IPS-18a (cell line): ENCODE measurements at regions not wholly inside any gene's neighbourhood (a gene's known extent, or its start where the extent isn't known, plus 50 kb on each side); places are given as distances from the start of the nearest gene placed in this dataset.
A peak's percentile ranks its signal among the peaks of the same experiment; 100 is the strongest.

Source experiments
- H3K27ac ChIP-seq: one replicate; pipeline ENCODE4 v1.5.1; 2013; ENCODE audit warnings: low read length
- H3K27me3 ChIP-seq: one replicate; pipeline ENCODE4 v1.6.1; 2013; ENCODE audit warnings: mild to moderate bottlenecking, low read length; ENCODE audit not compliant: control insufficient read depth, insufficient read depth
- H3K36me3 ChIP-seq: one replicate; pipeline ENCODE4 v1.6.1; 2013; ENCODE audit warnings: low read depth, low read length; ENCODE audit not compliant: control insufficient read depth
- H3K4me1 ChIP-seq: one replicate; pipeline ENCODE4 v1.6.1; 2013; ENCODE audit warnings: low read depth, low read length; ENCODE audit not compliant: control insufficient read depth
- H3K4me3 ChIP-seq: one replicate; pipeline ENCODE4 v1.5.1; 2013; ENCODE audit warnings: low read length
- H3K9ac ChIP-seq: one replicate; pipeline ENCODE4 v1.6.1; 2013; ENCODE audit warnings: mild to moderate bottlenecking, low read length, moderate library complexity
- H3K9me3 ChIP-seq: one replicate; pipeline ENCODE4 v1.6.1; 2013; ENCODE audit warnings: low read depth, low read length; ENCODE audit not compliant: control insufficient read depth

- Histone ChIP-seq H3K4me3 (no peak overlapping the region), H3K9me3 (no peaks in the 10 kb centered on the region), H3K27me3 (no peaks in the 10 kb centered on the region), H3K9ac (no peak overlapping the region), H3K36me3 (no peaks in the 10 kb centered on the region), H3K4me1 (no peaks in the 10 kb centered on the region), H3K27ac (no peak overlapping the region)
Measured at GRCh38 chr5:3542769-3543168, 52.9 kb upstream of the IRX1 start.

- Histone ChIP-seq H3K36me3 (no peaks in the 10 kb centered on the region), H3K4me3 (no peak overlapping the region), H3K27ac (no peak overlapping the region), H3K4me1 (no peaks in the 10 kb centered on the region), H3K27me3 (no peaks in the 10 kb centered on the region), H3K9ac (no peak overlapping the region), H3K9me3 (no peaks in the 10 kb centered on the region)
Measured at GRCh38 chr5:3542158-3542557, 53.5 kb upstream of the IRX1 start.

GRCh38 chr5:3538886-3539285, 56.7 kb upstream of the IRX1 start:
- Histone ChIP-seq H3K36me3 (no peaks in the 10 kb centered on the region), H3K4me1 (no peaks in the 10 kb centered on the region), H3K27me3 (no peaks in the 10 kb centered on the region), H3K4me3 (no peak overlapping the region), H3K27ac (no peak overlapping the region), H3K9me3 (no peaks in the 10 kb centered on the region), H3K9ac (no peak overlapping the region)

GRCh38 chr5:3537942-3538341, 57.7 kb upstream of the IRX1 start:
- H3K27me3 ChIP-seq: no peaks in the 10 kb centered on the region
- no peak overlapping the region for H3K9ac ChIP-seq
- H3K4me1 ChIP-seq: no peaks in the 10 kb centered on the region
- H3K9me3 ChIP-seq: no peaks in the 10 kb centered on the region
- no peak overlapping the region for H3K27ac ChIP-seq
- no peak overlapping the region for H3K4me3 ChIP-seq
- no peaks in the 10 kb centered on the region for H3K36me3 ChIP-seq

- no peak overlapping the region for H3K4me3 ChIP-seq
- H3K4me1 ChIP-seq: peaks cover 16% of the 10 kb centered on the region
- H3K27ac ChIP-seq: no peak overlapping the region
- no peaks in the 10 kb centered on the region for H3K36me3 ChIP-seq
- H3K9me3 ChIP-seq: no peaks in the 10 kb centered on the region
- H3K27me3 ChIP-seq: no peaks in the 10 kb centered on the region
- H3K9ac ChIP-seq: no peak overlapping the region
Measured at GRCh38 chr5:3535414-3536211, 60.0 kb upstream of the IRX1 start.

- Histone ChIP-seq H3K4me3 (no peak overlapping the region), H3K9me3 (no peaks in the 10 kb centered on the region), H3K4me1 (peaks cover 22% of the 10 kb centered on the region), H3K9ac (no peak overlapping the region), H3K36me3 (no peaks in the 10 kb centered on the region), H3K27me3 (no peaks in the 10 kb centered on the region), H3K27ac (no peak overlapping the region)
Measured at GRCh38 chr5:3534997-3535396, 60.6 kb upstream of the IRX1 start.

- H3K36me3 ChIP-seq: no peaks in the 10 kb centered on the region
- no peak overlapping the region for H3K27ac ChIP-seq
Measured at GRCh38 chr5:3531320-3531986, 64.2 kb upstream of the IRX1 start.

GRCh38 chr5:3530251-3530650, 65.4 kb upstream of the IRX1 start:
- H3K27ac ChIP-seq: no peak overlapping the region
- H3K9me3 ChIP-seq: no peaks in the 10 kb centered on the region
- H3K4me3 ChIP-seq: no peak overlapping the region
- peaks cover 22% of the 10 kb centered on the region for H3K4me1 ChIP-seq
- H3K27me3 ChIP-seq: no peaks in the 10 kb centered on the region
- H3K36me3 ChIP-seq: no peaks in the 10 kb centered on the region
- no peak overlapping the region for H3K9ac ChIP-seq

More at GRCh38 chr5:3531320-3531986, 64.2 kb upstream of the IRX1 start:
- Histone ChIP-seq H3K4me3 (peak overlapping the region; percentile 11), H3K9ac (no peak overlapping the region), H3K27me3 (no peaks in the 10 kb centered on the region), H3K4me1 (peaks cover 22% of the 10 kb centered on the region), H3K9me3 (no peaks in the 10 kb centered on the region)

- Histone ChIP-seq H3K9me3 (no peaks in the 10 kb centered on the region), H3K27me3 (no peaks in the 10 kb centered on the region), H3K36me3 (no peaks in the 10 kb centered on the region), H3K4me3 (no peak overlapping the region), H3K4me1 (peaks cover 16% of the 10 kb centered on the region), H3K9ac (no peak overlapping the region), H3K27ac (no peak overlapping the region)
Measured at GRCh38 chr5:3526551-3527185, 69.0 kb upstream of the IRX1 start.

- Histone ChIP-seq H3K4me3 (no peak overlapping the region), H3K4me1 (peaks cover 7% of the 10 kb centered on the region), H3K9ac (no peak overlapping the region), H3K27ac (no peak overlapping the region), H3K36me3 (no peaks in the 10 kb centered on the region), H3K27me3 (no peaks in the 10 kb centered on the region), H3K9me3 (no peaks in the 10 kb centered on the region)
Measured at GRCh38 chr5:3522491-3522890, 73.1 kb upstream of the IRX1 start.

- no peaks in the 10 kb centered on the region for H3K36me3 ChIP-seq
- H3K9me3 ChIP-seq: no peaks in the 10 kb centered on the region
- H3K27ac ChIP-seq: no peak overlapping the region
- no peak overlapping the region for H3K4me3 ChIP-seq
- peaks cover 19% of the 10 kb centered on the region for H3K4me1 ChIP-seq
- no peak overlapping the region for H3K9ac ChIP-seq
- H3K27me3 ChIP-seq: no peaks in the 10 kb centered on the region
Measured at GRCh38 chr5:3518576-3518975, 77.1 kb upstream of the IRX1 start.
